Liver (tissue), 3 donors: ENCODE measurements at regions not wholly inside any gene's neighbourhood (a gene's known extent, or its start where the extent isn't known, plus 50 kb on each side); places are given as distances from the start of the nearest gene placed in this dataset.

Experiments used
- GABPA ChIP-seq, 2 donors: IDR thresholded peaks in 1 of 2; conservative IDR thresholded peaks in 1 of 2; 2 replicates each; pipeline ENCODE4 v1.6.1; 2016; ENCODE audit warnings: antibody characterized with exemption in 2 of 2, mild to moderate bottlenecking in 1 of 2, moderate library complexity in 1 of 2
- RAD21 ChIP-seq, 2 donors: IDR thresholded peaks; 2 replicates each; pipeline ENCODE4 v1.6.1; 2016; ENCODE audit warnings: antibody characterized with exemption in 2 of 2, mild to moderate bottlenecking in 2 of 2
- REST ChIP-seq: IDR thresholded peaks from 2 replicates; pipeline ENCODE4 v1.6.1; 2016; ENCODE audit warnings: antibody characterized with exemption, mild to moderate bottlenecking
- YY1 ChIP-seq: IDR thresholded peaks from 2 replicates; pipeline ENCODE4 v1.6.1; 2016; ENCODE audit warnings: antibody characterized with exemption, mild to moderate bottlenecking
- TF ChIP-seq, protein P1 (sequence below): fragments of 150-350 bp; IDR thresholded peaks from 2 replicates; pipeline ENCODE4 v1.5.1; 2017; ENCODE audit warnings: improper control_type of control experiment, low read depth, low read length; ENCODE audit not compliant: missing input control
- donor health status: healthy.
- donor health status: healthy.

DNA sequence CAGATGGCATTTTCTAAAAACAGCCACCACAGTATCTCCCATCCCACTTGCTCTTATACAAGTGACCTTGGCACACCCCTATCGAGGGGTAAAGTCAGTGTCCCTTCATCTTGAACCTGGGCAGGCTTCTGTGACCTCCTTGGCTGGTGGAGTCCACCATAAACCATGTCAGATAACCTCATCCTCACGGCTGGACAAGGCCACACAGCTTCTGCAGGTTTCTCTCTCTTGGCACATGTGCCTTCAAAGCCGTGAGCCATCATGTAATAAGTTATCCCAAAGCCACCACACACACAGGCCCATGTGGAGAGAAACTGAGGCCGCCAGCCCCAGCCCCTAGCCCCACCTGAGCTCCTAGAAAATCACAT lies 105.4 kb downstream of the SNX5 start:
- TF ChIP-seq RAD21 (IDR thresholded peaks at IDR 0.05) (no peak), REST (no peak), GABPA (IDR thresholded peaks at IDR 0.05 in 1 of 2, conservative IDR thresholded peaks at IDR 0.05 in 1 of 2) (no peak), YY1 (no peak)
- TF ChIP-seq, protein P1, sequence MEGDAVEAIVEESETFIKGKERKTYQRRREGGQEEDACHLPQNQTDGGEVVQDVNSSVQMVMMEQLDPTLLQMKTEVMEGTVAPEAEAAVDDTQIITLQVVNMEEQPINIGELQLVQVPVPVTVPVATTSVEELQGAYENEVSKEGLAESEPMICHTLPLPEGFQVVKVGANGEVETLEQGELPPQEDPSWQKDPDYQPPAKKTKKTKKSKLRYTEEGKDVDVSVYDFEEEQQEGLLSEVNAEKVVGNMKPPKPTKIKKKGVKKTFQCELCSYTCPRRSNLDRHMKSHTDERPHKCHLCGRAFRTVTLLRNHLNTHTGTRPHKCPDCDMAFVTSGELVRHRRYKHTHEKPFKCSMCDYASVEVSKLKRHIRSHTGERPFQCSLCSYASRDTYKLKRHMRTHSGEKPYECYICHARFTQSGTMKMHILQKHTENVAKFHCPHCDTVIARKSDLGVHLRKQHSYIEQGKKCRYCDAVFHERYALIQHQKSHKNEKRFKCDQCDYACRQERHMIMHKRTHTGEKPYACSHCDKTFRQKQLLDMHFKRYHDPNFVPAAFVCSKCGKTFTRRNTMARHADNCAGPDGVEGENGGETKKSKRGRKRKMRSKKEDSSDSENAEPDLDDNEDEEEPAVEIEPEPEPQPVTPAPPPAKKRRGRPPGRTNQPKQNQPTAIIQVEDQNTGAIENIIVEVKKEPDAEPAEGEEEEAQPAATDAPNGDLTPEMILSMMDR, result no peak
